ENCODE measurements at regions not wholly inside any gene's neighbourhood (a gene's known extent, or its start where the extent isn't known, plus 50 kb on each side); places are given as distances from the start of the nearest gene placed in this dataset.

GRCh38 chr2:8583400-8584173, 98.3 kb upstream of the ID2 start:
- no peaks in the 10 kb centered on the region for H3K36me3 ChIP-seq (replicated peaks in 1 of 2; ENCODE audit: control insufficient read depth in 2 of 2, insufficient read depth in 2 of 2, low read length in 2 of 2)
- no peak overlapping the region for H2BK15ac ChIP-seq (ENCODE audit: low read length)
- H3K27me3 ChIP-seq (ENCODE audit: control insufficient read depth in 3 of 3, insufficient read depth in 3 of 3, low read depth in 1 of 3, low read length in 3 of 3): peaks cover 0 to 16% (median 12%) of the 10 kb centered on the region in 3 experiments
- peak overlapping the region; percentile 52 for H3K18ac ChIP-seq (ENCODE audit: low read length)
- no peak overlapping the region for H2BK12ac ChIP-seq (ENCODE audit: low read length)
- no peak overlapping the region for H3K4ac ChIP-seq (ENCODE audit: low read length)
- H3K4me3 ChIP-seq (ENCODE audit: low read length in 2 of 2): no peak overlapping the region
- H3K9me3 ChIP-seq (replicated peaks in 1 of 2; ENCODE audit: control insufficient read depth in 2 of 2, insufficient read depth in 1 of 2, low read depth in 1 of 2, low read length in 2 of 2): peaks cover 0 to 3% of the 10 kb centered on the region in 2 donors
- H3K4me2 ChIP-seq (ENCODE audit: insufficient read depth, low read length, poor library complexity, severe bottlenecking): peak overlapping the region; percentile 43
- H3K14ac ChIP-seq (ENCODE audit: low read length): no peak overlapping the region
- no peak overlapping the region for H4K91ac ChIP-seq (ENCODE audit: low read depth, low read length, poor library complexity)
- no peak overlapping the region for H3K27ac ChIP-seq (replicated peaks; ENCODE audit: low read length)
- H3K79me1 ChIP-seq (ENCODE audit: low read depth, low read length): no peaks in the 10 kb centered on the region
- no peak overlapping the region for H4K8ac ChIP-seq (ENCODE audit: low read depth, low read length)
- no peak overlapping the region for H2BK5ac ChIP-seq (ENCODE audit: low read length)
- peak overlapping the region; percentile 66 for H3K23ac ChIP-seq (ENCODE audit: low read depth, low read length, poor library complexity)
- no CpG with 5 or more reads among the region's 39 CpGs for WGBS, 2 donors (ENCODE audit: extremely low coverage in 2 of 2, insufficient read length in 2 of 2, insufficient replicate concordance in 1 of 2)
- peaks cover 0 to 16% of the 10 kb centered on the region in 2 donors for H3K4me1 ChIP-seq (ENCODE audit: control insufficient read depth in 2 of 2, insufficient read depth in 1 of 2, low read depth in 1 of 2, low read length in 2 of 2)
- no peak overlapping the region for H3K9ac ChIP-seq (ENCODE audit: low read depth, low read length, poor library complexity)
- peak overlapping the region; percentile 33 for H2AFZ ChIP-seq (ENCODE audit: low read length)
- DNase-seq (ENCODE audit: low spot score): peak; percentile 40
- no peak overlapping the region for H2BK120ac ChIP-seq (ENCODE audit: low read depth, low read length)
- peak overlapping the region; percentile 93 for H2AK5ac ChIP-seq (ENCODE audit: low read depth, low read length)

DNA sequence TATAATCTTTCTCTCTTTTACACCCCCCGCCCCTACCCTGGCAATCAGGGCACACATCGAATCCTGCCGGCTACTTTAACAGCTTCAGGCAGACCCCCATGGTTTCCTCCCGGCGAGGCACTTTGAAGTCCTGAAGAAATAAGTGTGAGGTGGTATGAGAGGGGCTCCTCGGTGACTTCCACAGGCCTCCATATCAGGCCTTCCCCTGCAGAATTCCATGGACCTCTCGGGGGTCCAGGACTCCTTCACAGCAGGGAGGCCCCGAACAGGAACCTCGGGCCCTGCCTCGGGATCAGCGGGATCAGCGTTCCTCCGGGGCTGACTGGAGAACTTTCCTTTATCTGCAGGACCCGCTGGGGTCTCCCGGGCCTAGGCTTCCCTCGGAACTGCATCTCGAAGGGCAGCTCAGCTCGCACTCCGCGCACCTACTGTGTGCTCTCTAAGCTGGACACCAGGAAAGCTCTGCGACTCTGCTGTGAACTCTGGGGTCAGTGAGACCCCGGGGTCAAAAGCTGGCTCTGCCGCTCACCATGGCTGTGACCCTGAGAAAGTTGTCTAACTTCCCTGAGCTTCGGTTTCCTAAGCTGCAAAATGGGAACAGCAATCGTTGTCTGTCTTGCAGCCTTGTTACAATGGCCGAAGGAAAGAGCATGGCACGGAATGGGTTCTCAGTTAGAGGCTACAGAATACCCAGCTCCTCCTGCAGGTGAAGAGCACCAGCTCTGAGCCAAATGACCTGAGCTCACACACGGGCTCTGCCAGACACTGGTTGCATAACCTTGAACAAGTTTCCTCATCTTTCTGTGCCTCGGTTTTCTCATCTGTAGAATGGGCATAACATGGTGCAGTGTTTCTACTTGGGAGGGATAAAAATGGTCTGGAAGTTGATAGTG, 97.4 kb upstream of the ID2 start:
- H3K36me3 ChIP-seq (replicated peaks in 1 of 2; ENCODE audit: control insufficient read depth in 2 of 2, insufficient read depth in 2 of 2, low read length in 2 of 2): no peaks in the 10 kb centered on the region
- peak overlapping the region; percentile 33 for H2AFZ ChIP-seq (ENCODE audit: low read length)
- no peaks in the 10 kb centered on the region for H3K79me1 ChIP-seq (ENCODE audit: low read depth, low read length)
- H2AK5ac ChIP-seq (ENCODE audit: low read depth, low read length): peak overlapping the region; percentile 88
- no peak overlapping the region for H4K91ac ChIP-seq (ENCODE audit: low read depth, low read length, poor library complexity)
- no peak overlapping the region for H2BK5ac ChIP-seq (ENCODE audit: low read length)
- H3K27ac ChIP-seq (replicated peaks; ENCODE audit: low read length): no peak overlapping the region
- no peak overlapping the region for H3K9ac ChIP-seq (ENCODE audit: low read depth, low read length, poor library complexity)
- H4K8ac ChIP-seq (ENCODE audit: low read depth, low read length): no peak overlapping the region
- H3K18ac ChIP-seq (ENCODE audit: low read length): no peak overlapping the region
- H3K4me2 ChIP-seq (ENCODE audit: insufficient read depth, low read length, poor library complexity, severe bottlenecking): peak overlapping the region; percentile 43
- H2BK15ac ChIP-seq (ENCODE audit: low read length): no peak overlapping the region
- no peak for DNase-seq (ENCODE audit: low spot score)
- peaks cover 0 to 16% of the 10 kb centered on the region in 2 donors for H3K4me1 ChIP-seq (ENCODE audit: control insufficient read depth in 2 of 2, insufficient read depth in 1 of 2, low read depth in 1 of 2, low read length in 2 of 2)
- peak overlapping the region in 1 of 2 donors; percentile 20 for H3K4me3 ChIP-seq (ENCODE audit: low read length in 2 of 2)
- no peak overlapping the region for H2BK12ac ChIP-seq (ENCODE audit: low read length)
- peaks cover 0 to 3% of the 10 kb centered on the region in 2 donors for H3K9me3 ChIP-seq (replicated peaks in 1 of 2; ENCODE audit: control insufficient read depth in 2 of 2, insufficient read depth in 1 of 2, low read depth in 1 of 2, low read length in 2 of 2)
- H2BK120ac ChIP-seq (ENCODE audit: low read depth, low read length): no peak overlapping the region
- no peak overlapping the region for H3K4ac ChIP-seq (ENCODE audit: low read length)
- peak overlapping the region; percentile 66 for H3K23ac ChIP-seq (ENCODE audit: low read depth, low read length, poor library complexity)
- no peak overlapping the region for H3K14ac ChIP-seq (ENCODE audit: low read length)
- peaks cover 0 to 16% (median 12%) of the 10 kb centered on the region in 3 experiments for H3K27me3 ChIP-seq (ENCODE audit: control insufficient read depth in 3 of 3, insufficient read depth in 3 of 3, low read depth in 1 of 3, low read length in 3 of 3)
- WGBS, 2 donors (ENCODE audit: extremely low coverage in 2 of 2, insufficient read length in 2 of 2, insufficient replicate concordance in 1 of 2): no CpG with 5 or more reads among the region's 29 CpGs

DNA sequence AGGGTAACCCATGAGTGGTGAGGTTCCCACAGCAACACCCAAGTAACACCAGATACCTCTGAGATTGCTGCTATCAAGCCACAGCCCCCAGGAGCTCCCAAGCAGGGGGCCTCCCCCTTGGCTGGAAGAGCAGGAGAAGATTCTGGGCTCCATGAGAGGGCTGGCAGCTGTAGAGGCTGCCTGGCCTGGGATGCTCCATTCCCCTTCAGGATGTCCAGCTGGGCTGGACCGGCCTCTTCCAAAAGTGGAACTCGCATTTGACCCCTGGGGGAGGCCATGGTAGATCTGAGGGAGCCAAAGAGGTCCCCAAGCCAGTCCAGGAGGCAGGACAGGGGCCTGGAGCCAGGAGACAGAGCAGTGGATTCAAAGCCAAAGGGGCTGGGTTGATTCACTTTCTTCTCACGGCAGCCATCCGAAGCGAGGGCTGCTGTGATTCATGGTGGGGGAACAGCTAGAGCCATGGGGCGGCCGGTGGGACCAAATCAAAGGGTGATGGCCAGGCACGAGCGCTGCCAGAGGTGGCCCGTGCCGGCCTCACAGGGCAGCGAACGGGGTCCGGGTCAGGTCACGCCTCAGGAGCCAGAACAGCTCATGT, 95.3 kb upstream of the ID2 start:
- Histone ChIP-seq H3K14ac (ENCODE audit: low read length) (no peak overlapping the region), H3K4me2 (ENCODE audit: insufficient read depth, low read length, poor library complexity, severe bottlenecking) (no peak overlapping the region), H3K23ac (ENCODE audit: low read depth, low read length, poor library complexity) (no peak overlapping the region), H3K36me3 (replicated peaks in 1 of 2; ENCODE audit: control insufficient read depth in 2 of 2, insufficient read depth in 2 of 2, low read length in 2 of 2) (no peaks in the 10 kb centered on the region), H3K9me3 (replicated peaks in 1 of 2; ENCODE audit: control insufficient read depth in 2 of 2, insufficient read depth in 1 of 2, low read depth in 1 of 2, low read length in 2 of 2) (peaks cover 0 to 3% of the 10 kb centered on the region in 2 donors), H2BK5ac (ENCODE audit: low read length) (no peak overlapping the region), H3K27me3 (ENCODE audit: control insufficient read depth in 3 of 3, insufficient read depth in 3 of 3, low read depth in 1 of 3, low read length in 3 of 3) (peaks cover 0 to 16% (median 0%) of the 10 kb centered on the region in 3 experiments), H3K4ac (ENCODE audit: low read length) (peak overlapping the region; percentile 85), H2AK5ac (ENCODE audit: low read depth, low read length) (peak overlapping the region; percentile 87), H2BK120ac (ENCODE audit: low read depth, low read length) (no peak overlapping the region), H3K9ac (ENCODE audit: low read depth, low read length, poor library complexity) (no peak overlapping the region), H2BK15ac (ENCODE audit: low read length) (no peak overlapping the region), H3K4me1 (ENCODE audit: control insufficient read depth in 2 of 2, insufficient read depth in 1 of 2, low read depth in 1 of 2, low read length in 2 of 2) (peaks cover 0 to 14% of the 10 kb centered on the region in 2 donors), H3K18ac (ENCODE audit: low read length) (peak overlapping the region; percentile 81), H3K4me3 (ENCODE audit: low read length in 2 of 2) (no peak overlapping the region), H4K91ac (ENCODE audit: low read depth, low read length, poor library complexity) (no peak overlapping the region), H2BK12ac (ENCODE audit: low read length) (no peak overlapping the region), H4K8ac (ENCODE audit: low read depth, low read length) (no peak overlapping the region), H3K27ac (replicated peaks; ENCODE audit: low read length) (no peak overlapping the region), H2AFZ (ENCODE audit: low read length) (no peak overlapping the region), H3K79me1 (ENCODE audit: low read depth, low read length) (no peaks in the 10 kb centered on the region)
- DNase-seq (ENCODE audit: low spot score): no peak
- no CpG with 5 or more reads among the region's 15 CpGs for WGBS, 2 donors (ENCODE audit: extremely low coverage in 2 of 2, insufficient read length in 2 of 2, insufficient replicate concordance in 1 of 2)

All from neuronal stem cell (in vitro differentiated cells).